ENCODE measurements at regions not wholly inside any gene's neighbourhood (a gene's known extent, or its start where the extent isn't known, plus 50 kb on each side); places are given as distances from the start of the nearest gene placed in this dataset.

DNA sequence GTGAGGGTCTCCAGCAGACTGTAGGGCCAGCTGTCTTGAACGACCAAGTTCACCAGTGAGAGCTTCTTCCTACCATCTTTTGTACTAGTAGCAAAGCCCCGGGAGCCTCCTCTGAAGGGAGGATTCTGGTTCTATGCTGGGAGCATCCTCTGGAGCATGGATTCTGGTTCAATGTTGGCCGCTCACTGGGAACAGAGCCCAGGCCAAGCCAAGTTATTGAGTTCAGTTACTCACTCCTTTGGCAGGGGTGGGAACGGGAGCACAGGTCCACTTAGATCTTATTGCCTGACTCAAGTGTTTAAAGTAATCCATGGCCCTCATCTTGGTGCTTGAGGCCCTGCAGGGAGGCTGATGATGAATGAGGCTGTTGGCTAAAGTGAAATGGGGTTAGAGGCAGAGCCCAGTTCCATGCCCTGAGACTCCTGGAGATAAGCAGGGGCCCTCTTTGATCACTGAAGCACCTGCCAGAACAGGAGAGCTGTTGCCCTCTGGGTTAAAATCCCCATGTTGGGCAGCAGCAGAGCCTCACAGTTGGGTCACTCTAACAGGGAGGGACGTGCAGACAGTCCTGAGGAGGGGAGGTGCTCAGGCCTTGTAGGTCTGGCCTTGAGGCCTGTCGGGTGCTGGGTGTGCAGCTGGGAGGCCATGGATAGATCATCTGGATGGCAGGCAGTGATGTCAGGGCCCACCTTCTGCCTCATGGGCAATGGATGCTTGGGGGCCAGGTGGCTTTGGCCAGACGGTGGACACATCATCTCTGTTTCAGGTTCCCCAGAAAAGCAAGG lies 98.3 kb upstream of the SYNDIG1 start:
- H2AFZ ChIP-seq (ENCODE audit: low read length), result no peak overlapping the region
- H3K4me1 ChIP-seq (ENCODE audit: low read length), result no peaks in the 10 kb centered on the region
- no peaks in the 10 kb centered on the region for H3K9me3 ChIP-seq (ENCODE audit: low read length)
- H4K20me1 ChIP-seq (ENCODE audit: insufficient read depth, low read depth, low read length), result no peaks in the 10 kb centered on the region
- no peak overlapping the region for H3K4me2 ChIP-seq (ENCODE audit: low read depth, low read length, poor library complexity, severe bottlenecking)
- H3K79me2 ChIP-seq (ENCODE audit: low read length), result no peaks in the 10 kb centered on the region
- no peaks in the 10 kb centered on the region for H3K9me2 ChIP-seq (replicated peaks; ENCODE audit: insufficient read depth, low read length)
- H3K9ac ChIP-seq (ENCODE audit: low read length), result no peak overlapping the region
- no peak overlapping the region for H3K27ac ChIP-seq (ENCODE audit: low read length)
- no peaks in the 10 kb centered on the region for H3K36me3 ChIP-seq (ENCODE audit: insufficient read depth, low read length)
- H3K4me3 ChIP-seq (ENCODE audit: low read length), result no peak overlapping the region
- DNase-seq, result no peak
- H3K27me3 ChIP-seq (ENCODE audit: low read length), result no peaks in the 10 kb centered on the region

DNA sequence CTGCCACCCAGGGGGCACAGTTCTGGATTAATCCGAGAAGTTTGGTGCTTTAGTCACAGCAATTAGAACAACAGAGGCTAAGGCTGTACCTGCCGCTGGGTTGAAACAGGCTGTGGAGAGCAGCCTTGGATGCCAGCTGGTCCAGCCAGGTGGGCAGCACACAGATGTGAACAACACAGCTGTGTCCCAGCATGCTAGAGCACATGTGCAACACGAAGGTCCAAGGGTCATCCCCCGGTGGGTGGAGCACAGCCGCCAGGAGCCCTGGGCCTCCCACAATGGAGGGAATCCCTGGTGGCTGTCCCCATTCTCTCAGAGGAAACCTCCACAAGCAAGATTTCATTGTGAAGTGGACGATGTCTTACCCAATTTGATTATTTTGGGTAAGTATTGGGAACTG lies 99.2 kb upstream of the SYNDIG1 start:
- H3K27me3 ChIP-seq (ENCODE audit: low read length), result no peaks in the 10 kb centered on the region
- no peaks in the 10 kb centered on the region for H3K9me2 ChIP-seq (replicated peaks; ENCODE audit: insufficient read depth, low read length)
- H4K20me1 ChIP-seq (ENCODE audit: insufficient read depth, low read depth, low read length), result no peaks in the 10 kb centered on the region
- H3K27ac ChIP-seq (ENCODE audit: low read length), result no peak overlapping the region
- H3K9ac ChIP-seq (ENCODE audit: low read length), result no peak overlapping the region
- no peak overlapping the region for H3K4me2 ChIP-seq (ENCODE audit: low read depth, low read length, poor library complexity, severe bottlenecking)
- no peaks in the 10 kb centered on the region for H3K79me2 ChIP-seq (ENCODE audit: low read length)
- no peaks in the 10 kb centered on the region for H3K4me1 ChIP-seq (ENCODE audit: low read length)
- no peaks in the 10 kb centered on the region for H3K9me3 ChIP-seq (ENCODE audit: low read length)
- H3K4me3 ChIP-seq (ENCODE audit: low read length), result no peak overlapping the region
- H3K36me3 ChIP-seq (ENCODE audit: insufficient read depth, low read length), result no peaks in the 10 kb centered on the region
- H2AFZ ChIP-seq (ENCODE audit: low read length), result no peak overlapping the region
- no peak for DNase-seq

DNA sequence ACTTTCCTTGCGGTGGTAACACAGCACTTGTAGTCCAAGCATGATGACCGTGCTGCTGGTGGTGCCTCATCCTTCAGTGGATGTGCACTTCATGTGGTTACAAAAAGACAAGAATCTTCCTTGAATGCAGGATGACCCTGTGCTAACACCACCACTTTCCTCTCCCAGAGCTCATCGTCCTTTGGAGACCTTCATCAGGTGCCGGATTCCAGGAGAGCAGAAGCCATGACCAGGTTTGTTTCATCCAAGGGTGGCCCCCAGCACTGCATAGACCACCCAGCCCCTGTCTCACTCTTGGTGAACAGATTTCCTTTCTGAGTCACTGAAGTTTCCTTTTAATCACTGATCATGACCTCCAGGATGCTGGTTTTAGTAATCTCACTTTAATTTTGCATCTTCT lies 101.2 kb upstream of the SYNDIG1 start:
- Histone ChIP-seq H3K27me3 (ENCODE audit: low read length) (no peaks in the 10 kb centered on the region), H3K9me3 (ENCODE audit: low read length) (no peaks in the 10 kb centered on the region), H3K4me1 (ENCODE audit: low read length) (no peaks in the 10 kb centered on the region), H3K4me2 (ENCODE audit: low read depth, low read length, poor library complexity, severe bottlenecking) (no peak overlapping the region), H3K79me2 (ENCODE audit: low read length) (no peaks in the 10 kb centered on the region), H3K9ac (ENCODE audit: low read length) (no peak overlapping the region), H3K4me3 (ENCODE audit: low read length) (no peak overlapping the region), H3K27ac (ENCODE audit: low read length) (no peak overlapping the region), H2AFZ (ENCODE audit: low read length) (no peak overlapping the region), H3K36me3 (ENCODE audit: insufficient read depth, low read length) (no peaks in the 10 kb centered on the region), H3K9me2 (replicated peaks; ENCODE audit: insufficient read depth, low read length) (no peaks in the 10 kb centered on the region), H4K20me1 (ENCODE audit: insufficient read depth, low read depth, low read length) (no peaks in the 10 kb centered on the region)
- no peak for DNase-seq

DNA sequence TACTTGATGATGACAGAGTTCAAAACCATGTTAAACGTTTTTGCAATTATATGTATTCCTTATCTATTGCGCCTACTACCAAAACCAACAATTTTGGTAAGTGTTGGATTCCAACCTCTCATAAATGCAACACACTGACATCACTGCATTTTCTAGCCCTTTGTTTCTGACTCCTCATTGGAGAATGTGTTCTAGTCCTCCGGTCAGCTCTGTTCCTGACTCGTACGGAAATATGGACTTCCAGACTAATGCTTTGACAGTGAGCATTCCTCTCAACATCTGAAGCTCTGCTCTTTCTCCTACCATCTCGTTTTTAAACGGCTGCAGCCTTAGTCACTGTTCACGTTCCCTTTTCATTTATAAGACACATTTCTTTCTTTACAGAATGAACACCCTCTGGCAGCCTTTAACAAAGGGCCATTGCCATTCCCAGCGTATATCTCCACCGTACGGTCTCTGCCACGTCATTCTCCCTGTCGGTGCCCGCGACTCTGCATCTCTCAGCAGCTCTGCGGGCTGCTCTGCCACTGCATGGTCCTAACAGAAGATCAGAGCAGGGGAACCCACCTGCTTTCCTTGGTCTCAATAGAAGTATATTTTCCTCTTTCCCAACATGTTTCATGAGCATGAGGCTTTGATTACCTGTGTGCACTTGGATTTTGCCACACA lies 103.0 kb upstream of the SYNDIG1 start:
- H3K27ac ChIP-seq (ENCODE audit: low read length), result no peak overlapping the region

DNA sequence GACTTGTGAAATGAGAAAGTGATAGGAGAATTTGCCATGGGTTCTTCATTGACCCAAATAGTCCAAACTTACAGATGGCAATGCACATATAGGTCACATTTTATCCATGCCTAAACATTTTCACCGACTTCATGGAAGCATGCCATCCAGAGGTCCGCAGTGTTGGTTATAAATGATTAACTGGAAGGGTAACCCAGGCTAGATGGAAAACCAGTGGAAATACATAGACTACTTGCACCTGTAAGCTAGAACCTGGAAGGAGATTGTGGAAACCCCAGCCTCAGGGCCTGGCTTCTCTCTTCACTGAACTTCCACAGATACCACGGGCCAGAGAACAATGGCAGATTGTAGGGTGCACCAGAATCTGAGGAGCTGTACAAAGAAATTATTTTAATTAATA lies 103.8 kb upstream of the SYNDIG1 start:
- Histone ChIP-seq H3K27me3 (ENCODE audit: low read length) (peaks cover 4% of the 10 kb centered on the region; the same call in 1 of the 2 replicates), H3K36me3 (ENCODE audit: insufficient read depth, low read length) (no peaks in the 10 kb centered on the region)

More for the DNA sequence above, 103.0 kb upstream of the SYNDIG1 start:
- H3K79me2 ChIP-seq (ENCODE audit: low read length), result no peaks in the 10 kb centered on the region
- peaks cover 4% of the 10 kb centered on the region; the same call in 1 of the 2 replicates for H3K27me3 ChIP-seq (ENCODE audit: low read length)
- H4K20me1 ChIP-seq (ENCODE audit: insufficient read depth, low read depth, low read length), result no peaks in the 10 kb centered on the region
- no peak overlapping the region for H2AFZ ChIP-seq (ENCODE audit: low read length)
- H3K4me3 ChIP-seq (ENCODE audit: low read length), result no peak overlapping the region
- no peak overlapping the region for H3K4me2 ChIP-seq (ENCODE audit: low read depth, low read length, poor library complexity, severe bottlenecking)
- no peak for DNase-seq
- H3K9me3 ChIP-seq (ENCODE audit: low read length), result no peaks in the 10 kb centered on the region
- no peaks in the 10 kb centered on the region for H3K36me3 ChIP-seq (ENCODE audit: insufficient read depth, low read length)
- H3K9ac ChIP-seq (ENCODE audit: low read length), result no peak overlapping the region
- no peaks in the 10 kb centered on the region for H3K9me2 ChIP-seq (replicated peaks; ENCODE audit: insufficient read depth, low read length)
- H3K4me1 ChIP-seq (ENCODE audit: low read length), result no peaks in the 10 kb centered on the region

DNA sequence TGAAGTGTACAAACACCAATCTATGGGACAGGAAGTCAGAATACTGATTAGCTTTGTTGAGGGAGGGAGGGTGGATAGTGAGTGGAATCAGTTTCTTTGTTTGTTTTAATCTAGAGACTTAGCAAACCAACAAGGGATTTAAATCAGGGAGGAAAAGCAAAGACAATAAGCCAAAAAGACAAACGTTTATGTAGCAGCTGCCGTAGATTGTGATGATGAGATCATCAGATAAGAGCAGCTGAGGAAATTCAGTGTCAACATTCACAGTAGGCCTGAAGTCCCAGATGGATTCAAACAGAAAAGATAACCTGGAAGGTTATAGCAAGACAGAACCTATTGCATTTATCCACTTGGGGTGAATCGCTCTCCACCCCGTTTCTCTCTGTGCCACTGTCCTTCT lies 104.9 kb upstream of the SYNDIG1 start:
- H3K27ac ChIP-seq (ENCODE audit: low read length), result no peak overlapping the region
- H3K79me2 ChIP-seq (ENCODE audit: low read length), result no peaks in the 10 kb centered on the region
- H3K9me2 ChIP-seq (replicated peaks; ENCODE audit: insufficient read depth, low read length), result no peaks in the 10 kb centered on the region
- peaks cover 4% of the 10 kb centered on the region; the same call in 1 of the 2 replicates for H3K27me3 ChIP-seq (ENCODE audit: low read length)
- H3K9ac ChIP-seq (ENCODE audit: low read length), result no peak overlapping the region
- DNase-seq, result no peak
- no peak overlapping the region for H3K4me2 ChIP-seq (ENCODE audit: low read depth, low read length, poor library complexity, severe bottlenecking)
- no peak overlapping the region for H2AFZ ChIP-seq (ENCODE audit: low read length)
- no peaks in the 10 kb centered on the region for H3K4me1 ChIP-seq (ENCODE audit: low read length)
- H3K9me3 ChIP-seq (ENCODE audit: low read length), result no peaks in the 10 kb centered on the region
- H3K36me3 ChIP-seq (ENCODE audit: insufficient read depth, low read length), result no peaks in the 10 kb centered on the region
- H3K4me3 ChIP-seq (ENCODE audit: low read length), result no peak overlapping the region
- H4K20me1 ChIP-seq (ENCODE audit: insufficient read depth, low read depth, low read length), result no peaks in the 10 kb centered on the region

More for the DNA sequence above, 103.8 kb upstream of the SYNDIG1 start:
- no peak overlapping the region for H3K27ac ChIP-seq (ENCODE audit: low read length)
- H3K4me3 ChIP-seq (ENCODE audit: low read length), result no peak overlapping the region
- H4K20me1 ChIP-seq (ENCODE audit: insufficient read depth, low read depth, low read length), result no peaks in the 10 kb centered on the region
- no peaks in the 10 kb centered on the region for H3K4me1 ChIP-seq (ENCODE audit: low read length)
- H3K9me2 ChIP-seq (replicated peaks; ENCODE audit: insufficient read depth, low read length), result no peaks in the 10 kb centered on the region
- H3K9ac ChIP-seq (ENCODE audit: low read length), result no peak overlapping the region
- H2AFZ ChIP-seq (ENCODE audit: low read length), result no peak overlapping the region
- no peaks in the 10 kb centered on the region for H3K9me3 ChIP-seq (ENCODE audit: low read length)
- H3K79me2 ChIP-seq (ENCODE audit: low read length), result no peaks in the 10 kb centered on the region
- no peak for DNase-seq
- no peak overlapping the region for H3K4me2 ChIP-seq (ENCODE audit: low read depth, low read length, poor library complexity, severe bottlenecking)

DNA sequence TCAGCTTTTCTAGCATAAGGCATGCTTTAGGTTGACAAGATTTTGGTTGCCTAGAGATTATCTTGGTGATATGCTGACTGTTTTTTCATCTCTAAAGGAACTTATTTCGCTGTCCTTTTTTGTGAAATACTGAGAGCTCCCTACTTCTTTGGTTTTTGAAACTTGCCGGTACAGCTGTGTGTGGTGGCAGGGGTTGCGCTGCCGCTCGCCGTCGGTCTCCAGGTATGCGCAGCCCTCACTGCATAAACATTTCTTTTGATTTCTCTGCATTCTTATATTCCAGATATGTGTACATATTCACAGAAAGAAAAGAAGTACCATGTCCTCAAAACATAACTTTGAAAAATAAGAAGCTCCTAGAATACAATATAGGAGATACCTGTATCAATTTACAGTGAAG lies 106.4 kb upstream of the SYNDIG1 start:
- Histone ChIP-seq H3K79me2 (ENCODE audit: low read length) (no peaks in the 10 kb centered on the region), H3K4me3 (ENCODE audit: low read length) (no peak overlapping the region), H3K9ac (ENCODE audit: low read length) (no peak overlapping the region), H3K9me2 (replicated peaks; ENCODE audit: insufficient read depth, low read length) (no peaks in the 10 kb centered on the region), H3K36me3 (ENCODE audit: insufficient read depth, low read length) (no peaks in the 10 kb centered on the region), H3K4me2 (ENCODE audit: low read depth, low read length, poor library complexity, severe bottlenecking) (no peak overlapping the region), H3K27ac (ENCODE audit: low read length) (no peak overlapping the region), H3K9me3 (ENCODE audit: low read length) (no peaks in the 10 kb centered on the region), H3K27me3 (ENCODE audit: low read length) (peaks cover 4% of the 10 kb centered on the region; the same call in 1 of the 2 replicates), H4K20me1 (ENCODE audit: insufficient read depth, low read depth, low read length) (no peaks in the 10 kb centered on the region), H2AFZ (ENCODE audit: low read length) (no peak overlapping the region), H3K4me1 (ENCODE audit: low read length) (no peaks in the 10 kb centered on the region)
- DNase-seq, result no peak

DNA sequence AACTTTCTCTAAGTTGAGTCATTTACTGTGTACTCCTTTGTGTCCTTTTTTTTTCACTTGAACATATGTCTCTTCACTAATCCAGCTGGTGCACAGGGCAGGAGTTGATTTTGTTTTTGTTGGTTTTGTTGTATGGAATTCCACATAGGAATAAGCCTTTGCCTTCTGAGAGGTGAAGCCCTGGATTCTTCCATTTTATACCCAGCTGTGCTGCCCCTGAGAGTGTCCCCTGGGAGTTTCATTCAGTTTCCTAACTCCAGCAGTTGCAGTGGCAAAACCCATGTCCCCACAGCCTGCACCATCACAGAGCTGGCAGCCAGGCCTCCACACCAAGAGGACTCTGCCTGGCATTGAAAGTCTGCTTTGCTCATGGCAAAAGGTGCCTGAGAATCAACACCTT lies 107.3 kb upstream of the SYNDIG1 start:
- Histone ChIP-seq H3K27me3 (ENCODE audit: low read length) (peaks cover 4% of the 10 kb centered on the region; the same call in 1 of the 2 replicates), H3K36me3 (ENCODE audit: insufficient read depth, low read length) (no peaks in the 10 kb centered on the region), H3K4me3 (ENCODE audit: low read length) (no peak overlapping the region), H3K27ac (ENCODE audit: low read length) (no peak overlapping the region), H3K9ac (ENCODE audit: low read length) (no peak overlapping the region), H3K79me2 (ENCODE audit: low read length) (no peaks in the 10 kb centered on the region), H3K4me1 (ENCODE audit: low read length) (no peaks in the 10 kb centered on the region), H4K20me1 (ENCODE audit: insufficient read depth, low read depth, low read length) (no peaks in the 10 kb centered on the region), H3K4me2 (ENCODE audit: low read depth, low read length, poor library complexity, severe bottlenecking) (no peak overlapping the region), H2AFZ (ENCODE audit: low read length) (no peak overlapping the region), H3K9me3 (ENCODE audit: low read length) (no peaks in the 10 kb centered on the region), H3K9me2 (replicated peaks; ENCODE audit: insufficient read depth, low read length) (no peaks in the 10 kb centered on the region)
- no peak for DNase-seq
